ENCODE measurements at regions not wholly inside any gene's neighbourhood (a gene's known extent, or its start where the extent isn't known, plus 50 kb on each side); places are given as distances from the start of the nearest gene placed in this dataset.
"Not testable (repeated sequence)": the region's sequence is repeated elsewhere in the genome, so short reads cannot be mapped to it uniquely, and the experiment has no call there.

DNA sequence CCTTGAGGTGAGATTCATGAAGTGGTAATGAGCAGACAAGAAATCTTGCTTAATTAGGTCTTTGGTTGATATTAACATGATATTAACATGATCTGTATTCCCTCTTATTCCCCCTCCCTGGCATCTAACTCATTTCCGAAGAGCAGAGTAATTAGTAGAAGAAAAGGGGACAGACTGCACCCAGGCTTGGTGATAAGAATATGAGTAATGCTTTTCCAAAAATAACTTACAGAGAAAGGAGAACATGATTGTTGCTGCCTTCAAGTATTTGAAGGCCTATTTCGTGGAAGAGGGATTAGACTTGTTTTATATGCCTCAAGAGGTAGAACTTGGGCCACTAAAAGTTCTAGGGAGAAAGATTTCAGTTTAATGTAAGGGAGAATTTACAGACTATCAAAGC, 130.6 kb upstream of the ATP5MC3 start:
- DNase-seq = no peak

DNA sequence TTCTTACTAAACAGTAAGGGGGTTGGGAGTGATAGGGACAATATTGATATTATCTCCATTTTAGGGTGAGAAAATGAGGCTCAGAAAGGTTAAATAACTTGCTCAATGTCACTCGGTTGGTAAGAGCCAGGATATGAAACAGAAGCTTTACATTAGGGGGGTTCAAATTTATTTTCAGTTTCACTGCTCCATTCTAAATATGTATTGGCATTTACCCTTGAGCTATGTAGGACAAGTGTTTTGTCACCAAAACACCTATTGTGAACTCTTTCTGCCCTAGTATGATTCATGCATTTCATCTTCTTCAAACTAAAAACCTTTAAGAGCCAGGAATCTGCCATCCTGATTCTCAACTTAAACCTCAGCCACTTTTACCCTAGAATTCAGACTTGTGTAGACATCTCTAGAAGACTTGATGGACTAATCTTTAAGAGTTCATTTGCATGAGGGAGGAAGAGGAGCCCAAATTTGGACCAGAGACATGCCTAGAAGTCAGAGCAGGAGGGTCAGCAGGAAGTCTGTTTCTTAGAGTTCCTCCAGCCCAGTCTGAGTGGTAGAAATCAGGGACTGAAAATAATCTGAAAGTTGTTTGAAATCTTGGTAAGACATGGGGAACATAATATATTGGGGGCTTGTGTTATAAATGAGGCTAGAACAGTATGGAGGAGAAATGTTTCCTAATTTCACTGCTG, 129.4 kb upstream of the ATP5MC3 start:
- DNase-seq = no peak

DNA sequence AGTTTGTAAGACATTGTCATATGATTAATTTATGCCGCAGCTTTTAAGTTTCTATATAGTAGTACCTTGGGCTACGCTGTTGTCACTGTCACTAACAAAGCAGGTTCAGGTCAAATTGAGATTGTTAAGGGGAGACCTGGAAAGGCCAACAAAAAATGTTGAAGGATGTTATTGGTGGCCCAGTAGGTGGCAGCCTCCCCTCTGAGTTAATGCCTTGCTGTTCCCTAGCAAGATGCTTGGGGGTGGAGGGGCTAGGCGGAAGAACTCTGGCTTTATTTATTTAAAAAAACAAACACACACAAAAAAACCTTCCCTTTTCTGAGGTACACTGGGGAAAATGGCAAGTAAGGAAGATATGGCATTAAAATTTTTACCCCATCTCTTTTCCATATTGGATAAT, 128.3 kb upstream of the ATP5MC3 start:
- no peak for DNase-seq

DNA sequence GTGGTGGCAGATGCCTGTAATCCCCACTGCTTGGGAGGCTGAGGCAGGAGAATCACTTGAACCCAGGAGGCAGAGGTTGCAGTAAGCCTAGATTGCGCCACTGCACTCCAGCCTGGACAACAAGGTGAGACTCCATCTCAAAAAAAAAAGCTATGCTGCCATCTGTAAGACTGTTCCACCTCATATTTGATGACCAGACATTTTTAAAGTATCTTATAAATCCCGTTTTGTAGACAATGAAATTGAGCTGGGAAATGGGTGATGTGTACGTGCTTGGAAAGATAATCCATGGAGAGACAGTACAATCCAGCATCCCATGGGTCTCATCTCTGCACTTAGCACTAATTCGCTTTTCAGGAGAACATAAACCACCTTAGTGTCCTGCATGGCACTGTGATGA, 126.5 kb upstream of the ATP5MC3 start:
- DNase-seq = no peak

DNA sequence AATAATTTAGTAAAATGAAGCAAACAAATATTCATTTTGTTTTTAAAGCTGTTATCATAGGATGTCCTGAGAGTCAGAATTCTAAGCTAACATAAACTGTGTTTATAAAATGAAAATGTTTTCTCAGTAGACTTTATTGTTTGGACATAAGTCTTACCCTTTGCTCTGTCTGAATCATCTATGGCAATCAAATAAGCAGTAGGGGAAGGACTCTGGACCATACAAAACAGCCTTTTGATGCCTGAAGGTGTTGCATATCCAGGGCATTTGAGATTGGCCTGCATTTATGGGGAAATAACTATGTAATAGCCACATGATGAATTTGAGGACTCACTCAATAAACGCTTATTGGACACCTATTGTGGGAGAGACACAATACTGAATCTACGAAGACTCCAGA, 123.0 kb upstream of the ATP5MC3 start:
- DNase-seq = no peak

DNA sequence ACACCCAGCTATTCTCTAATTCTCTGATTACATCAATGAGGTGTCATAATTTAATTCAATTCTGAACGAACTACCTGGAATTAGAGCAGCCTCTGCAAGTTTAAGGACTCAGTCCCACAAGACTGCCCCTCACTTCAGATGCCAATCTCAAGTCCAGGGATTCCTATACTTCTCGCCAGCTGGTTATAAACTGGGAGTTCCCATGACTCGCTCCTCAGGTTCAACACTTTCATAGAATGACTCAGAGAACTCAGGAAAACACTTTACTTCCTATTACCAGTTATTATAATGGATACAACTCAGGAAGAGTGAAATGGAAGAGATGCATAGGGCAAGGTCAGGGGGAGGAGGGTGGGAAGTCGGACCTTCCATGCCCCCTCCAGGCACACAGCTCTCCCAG, 112.3 kb upstream of the ATP5MC3 start:
- DNase-seq = no peak

DNA sequence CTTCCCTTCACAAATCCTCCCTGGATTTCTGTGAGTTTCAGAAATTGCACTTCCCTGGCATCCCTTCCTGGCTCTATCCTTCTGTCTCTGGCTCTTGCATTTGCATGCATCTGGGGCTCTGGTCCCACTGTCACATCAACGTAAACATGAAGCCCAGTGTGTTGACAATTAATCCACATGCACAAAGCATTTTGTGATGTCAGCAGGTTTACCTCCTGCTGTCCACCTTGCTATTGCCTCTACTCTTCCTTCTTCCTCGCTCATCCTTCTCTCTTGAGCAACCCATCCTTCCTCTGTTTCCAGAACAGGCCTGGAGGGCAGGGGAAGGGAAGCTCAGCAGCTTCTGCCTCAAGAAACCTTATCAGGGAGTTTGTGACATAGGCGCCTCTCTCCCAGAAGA, 111.7 kb upstream of the ATP5MC3 start:
- DNase-seq = no peak

DNA sequence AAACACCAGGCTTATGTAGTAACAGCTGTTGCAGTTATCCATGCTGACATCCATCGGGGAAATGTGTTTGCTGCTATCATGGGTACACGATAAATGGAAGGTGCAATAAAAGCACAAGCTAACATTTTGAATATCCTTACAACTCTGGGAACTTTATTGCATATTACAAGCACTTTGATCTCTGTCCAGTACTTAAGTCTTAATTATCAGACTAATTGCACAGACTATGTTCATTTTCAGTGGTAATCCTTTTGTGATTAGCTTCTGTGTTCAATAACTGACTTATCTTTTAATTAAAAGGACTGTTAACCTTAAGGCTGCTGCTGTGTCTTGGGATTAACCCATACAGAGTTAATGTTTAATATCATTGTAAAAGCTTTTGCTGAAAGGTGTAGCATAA, 101.4 kb upstream of the ATP5MC3 start:
- DNase-seq = no peak

DNA sequence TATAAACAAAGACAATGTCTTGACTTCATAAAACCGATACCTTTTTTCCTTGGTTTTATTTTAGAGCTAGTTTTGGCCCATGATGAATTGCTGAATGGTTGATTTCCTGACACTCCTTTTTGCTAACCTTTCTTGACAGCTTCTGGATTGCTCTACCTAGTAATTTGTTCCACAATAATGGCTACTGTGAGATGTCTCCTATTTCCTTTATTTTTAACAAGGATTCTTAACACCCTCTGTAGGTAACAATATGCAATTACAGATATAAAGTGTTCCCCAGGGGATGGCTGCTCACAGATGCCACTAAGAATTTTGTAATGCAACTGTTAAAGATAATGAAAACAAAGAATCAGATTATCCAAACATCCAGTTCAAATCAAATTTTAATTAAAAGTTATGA, 100.8 kb upstream of the ATP5MC3 start:
- no peak for DNase-seq

DNA sequence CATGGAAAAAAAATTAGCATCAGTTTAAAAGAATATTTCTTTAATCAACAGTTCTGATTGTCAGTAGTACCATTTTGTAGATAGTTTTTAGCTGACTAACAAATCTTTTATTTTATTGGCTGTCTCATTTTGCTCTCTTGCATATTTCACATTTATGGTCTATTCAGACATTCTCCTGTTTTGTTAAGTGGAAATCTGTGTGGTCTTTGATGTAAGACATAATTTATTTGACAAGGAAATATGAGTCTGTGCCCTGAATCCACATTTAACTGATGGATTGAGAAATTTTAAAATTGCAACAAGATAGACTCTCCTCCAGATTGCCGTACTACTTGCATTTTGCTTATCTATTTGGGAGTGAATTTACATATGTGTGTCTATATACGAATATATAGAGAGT, 96.3 kb upstream of the ATP5MC3 start:
- DNase-seq = no peak

DNA sequence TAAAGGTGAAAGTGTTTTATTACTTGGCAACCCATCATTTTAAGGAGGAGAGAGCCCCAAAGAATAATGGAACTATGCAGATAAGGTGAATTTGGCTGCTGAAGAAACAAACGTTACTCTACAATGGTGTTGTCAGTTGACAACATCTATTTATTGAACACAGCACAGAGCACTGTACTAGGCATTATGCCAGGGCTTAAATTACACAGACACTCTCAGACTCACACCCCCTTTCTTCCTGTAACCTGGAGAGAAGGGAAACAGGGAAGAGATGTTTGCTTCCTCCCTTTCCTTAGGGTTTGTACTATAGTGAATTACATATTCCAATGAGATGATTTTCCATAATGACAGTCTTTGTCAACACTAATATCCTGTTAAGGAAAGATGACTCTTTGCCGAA, 94.0 kb upstream of the ATP5MC3 start:
- DNase-seq = no peak

DNA sequence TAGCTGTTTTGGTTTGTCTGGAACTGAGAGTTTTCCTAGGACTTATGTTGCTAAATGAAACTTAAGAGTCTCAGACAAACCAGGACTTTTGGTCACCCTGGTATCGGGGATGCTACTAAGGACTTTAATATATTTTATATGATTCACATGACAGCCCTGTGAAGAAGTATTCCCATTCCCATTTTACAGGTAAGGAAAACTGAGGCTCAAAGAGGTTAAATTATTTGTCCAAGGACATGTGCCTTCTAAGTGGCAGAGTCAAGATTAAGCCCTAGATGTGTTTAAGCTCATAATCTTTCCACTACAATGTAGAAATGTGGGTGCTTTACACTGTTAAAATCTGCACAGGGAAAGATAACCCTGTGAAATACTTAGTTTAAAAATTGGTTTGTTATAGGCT, 77.7 kb upstream of the ATP5MC3 start:
- DNase-seq = no peak

DNA sequence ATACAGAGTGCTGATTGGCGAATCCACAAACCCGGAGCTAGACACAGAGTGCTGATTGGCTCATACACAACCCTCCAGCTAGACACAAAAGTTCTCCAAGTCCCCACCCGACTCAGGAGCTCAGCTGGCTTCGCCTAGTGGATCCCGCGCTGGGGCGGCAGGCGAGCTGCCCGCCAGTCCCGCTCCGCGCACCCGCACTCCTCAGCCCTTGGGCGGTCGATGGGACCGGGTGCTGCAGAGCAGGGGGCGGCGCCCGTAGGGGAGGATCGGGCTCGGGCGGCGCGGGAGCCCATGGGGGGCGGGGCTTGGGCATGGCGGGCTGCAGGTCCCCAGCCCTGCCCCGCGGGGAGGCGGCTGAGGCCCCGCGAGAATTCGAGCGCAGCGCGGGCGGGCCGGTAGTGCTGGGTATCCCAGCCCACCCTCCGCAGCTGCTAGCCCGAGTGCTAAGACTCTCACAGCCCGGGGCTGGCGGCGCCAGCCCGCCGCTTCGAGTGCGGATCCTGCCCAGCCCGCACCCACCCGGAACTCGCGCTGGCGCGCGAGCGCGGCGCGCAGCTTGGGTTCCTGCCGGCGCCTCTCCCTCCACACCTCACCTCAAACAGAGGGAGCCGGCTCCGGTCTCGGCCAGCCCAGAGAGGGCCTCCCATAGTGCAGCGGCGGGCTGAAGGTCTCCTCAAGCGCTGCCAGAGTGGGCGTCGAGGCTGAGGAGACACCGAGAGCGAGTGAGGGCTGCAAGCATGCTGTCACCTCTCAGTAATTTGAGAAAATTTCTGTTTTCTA, 75.5 kb upstream of the ATP5MC3 start:
- no peak for DNase-seq

DNA sequence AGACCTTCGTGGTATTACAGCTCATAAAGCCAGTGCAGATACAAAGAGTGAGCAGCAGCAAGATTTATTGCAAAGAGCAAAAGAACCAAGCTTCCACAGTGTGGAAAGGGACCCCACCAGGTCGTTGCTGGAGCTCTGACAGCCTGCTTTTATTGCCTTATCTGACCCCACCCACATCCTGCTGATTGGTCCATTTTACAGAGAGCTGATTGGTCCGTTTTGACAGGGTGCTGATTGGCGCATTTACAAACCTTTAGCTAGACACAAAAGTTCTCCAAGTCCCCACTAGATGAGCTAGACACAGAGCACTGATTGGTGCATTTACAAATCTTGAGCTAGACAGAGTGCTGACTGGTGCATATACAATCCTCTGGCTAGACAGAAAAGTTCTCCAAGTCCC, 74.9 kb upstream of the ATP5MC3 start:
- not testable (repeated sequence) for DNase-seq

DNA sequence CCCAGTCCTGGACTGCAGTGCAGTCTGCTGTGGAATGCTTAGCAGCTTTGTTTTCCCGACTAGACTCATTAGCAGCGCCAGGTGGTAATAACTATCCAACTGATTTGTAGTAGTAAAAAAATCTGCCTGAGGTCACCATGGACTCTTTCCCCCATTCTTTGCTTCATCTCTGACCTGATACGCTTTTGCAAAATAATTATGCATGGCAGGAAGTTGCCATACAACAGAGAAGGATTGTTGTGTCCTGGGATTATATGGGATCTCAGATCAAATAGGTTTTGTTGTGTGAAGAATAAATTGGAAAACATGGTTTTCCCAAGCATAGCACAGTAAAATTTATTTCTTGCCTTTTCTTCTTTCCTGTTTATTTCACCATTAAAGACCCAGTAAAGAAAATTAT, 72.4 kb upstream of the ATP5MC3 start:
- no peak for DNase-seq

DNA sequence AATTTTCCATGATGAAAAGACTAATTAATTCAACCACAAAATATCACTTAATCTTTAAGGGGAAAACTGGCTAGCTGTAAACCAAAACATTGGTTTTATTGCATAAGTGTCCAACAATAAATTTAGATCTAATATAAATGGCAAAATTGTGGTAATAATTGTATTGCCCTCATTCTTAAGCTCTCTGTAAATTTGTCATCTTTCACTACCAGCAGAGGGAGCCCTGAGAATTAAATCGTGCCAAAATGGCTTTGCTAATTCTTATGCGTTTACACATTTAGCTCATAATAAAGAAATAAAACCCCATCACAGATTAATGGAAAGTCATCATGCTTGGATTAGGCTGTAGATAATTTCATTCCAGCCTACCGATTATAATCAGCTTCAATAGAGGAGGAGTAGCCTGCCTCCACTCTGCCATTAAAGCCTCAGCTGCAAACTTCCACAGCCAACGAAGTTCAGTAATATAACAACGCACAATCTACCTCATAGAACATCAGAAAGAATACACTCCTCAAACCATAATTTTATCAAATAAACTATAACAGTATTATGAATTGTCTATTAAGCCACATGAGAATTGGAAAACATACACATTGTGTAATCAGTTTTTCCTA, 70.0 kb upstream of the ATP5MC3 start:
- no peak for DNase-seq

DNA sequence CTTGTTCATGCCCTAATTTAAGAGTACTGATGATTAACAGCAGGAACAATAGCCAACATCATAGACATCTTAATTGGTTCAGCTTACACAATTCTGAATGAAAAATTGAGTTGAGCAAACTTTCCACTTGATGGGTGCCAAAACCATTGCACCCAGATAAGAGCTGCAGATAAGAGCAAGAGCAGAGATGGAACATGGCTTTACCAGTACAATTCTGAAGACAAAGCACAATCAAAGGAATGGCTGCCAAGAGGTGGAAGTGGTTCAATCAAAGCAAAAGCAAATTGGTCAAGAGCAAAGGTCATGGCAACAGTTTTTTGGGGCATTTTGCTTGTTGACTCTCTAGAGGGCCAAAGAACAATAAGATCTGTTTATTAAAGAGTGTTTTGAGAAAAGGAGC, 65.6 kb upstream of the ATP5MC3 start:
- no peak for DNase-seq

DNA sequence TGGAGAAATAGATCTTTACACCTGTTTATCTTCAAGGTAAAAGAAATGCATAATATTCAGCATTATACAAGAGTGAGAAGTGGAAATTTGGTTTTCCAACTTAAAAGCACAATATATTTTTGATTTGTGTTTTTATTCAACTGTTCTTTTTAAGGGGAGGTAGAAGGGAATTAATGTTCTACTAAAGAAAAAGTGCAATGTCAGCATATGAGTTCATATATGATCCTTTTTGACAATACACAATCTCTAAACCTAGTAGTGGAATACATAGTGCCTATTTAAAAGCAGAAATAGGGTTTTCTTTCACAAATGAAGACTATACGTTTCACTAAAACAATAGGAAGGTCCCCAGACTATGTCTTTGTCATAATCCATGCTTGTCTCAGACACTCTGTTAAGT, 63.2 kb upstream of the ATP5MC3 start:
- DNase-seq = no peak

DNA sequence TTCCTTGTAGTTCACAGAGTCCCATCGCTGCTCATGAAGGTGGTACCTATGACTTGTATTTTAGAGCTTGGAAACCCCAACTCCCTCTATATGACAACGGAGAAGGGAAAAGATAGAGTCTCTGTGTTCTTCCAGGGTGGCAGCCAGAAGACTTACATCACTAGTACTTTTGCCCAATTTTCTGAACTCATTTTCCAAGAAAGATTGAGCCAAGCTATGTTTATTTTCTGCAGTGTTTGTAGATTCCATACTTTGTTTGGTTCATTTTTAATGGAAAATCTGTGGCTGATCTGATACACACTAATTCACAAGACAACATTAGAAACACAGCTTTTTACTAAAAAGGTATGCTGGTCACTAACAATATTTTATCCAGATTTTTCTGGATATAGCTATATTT, 60.2 kb upstream of the ATP5MC3 start:
- no peak for DNase-seq

DNA sequence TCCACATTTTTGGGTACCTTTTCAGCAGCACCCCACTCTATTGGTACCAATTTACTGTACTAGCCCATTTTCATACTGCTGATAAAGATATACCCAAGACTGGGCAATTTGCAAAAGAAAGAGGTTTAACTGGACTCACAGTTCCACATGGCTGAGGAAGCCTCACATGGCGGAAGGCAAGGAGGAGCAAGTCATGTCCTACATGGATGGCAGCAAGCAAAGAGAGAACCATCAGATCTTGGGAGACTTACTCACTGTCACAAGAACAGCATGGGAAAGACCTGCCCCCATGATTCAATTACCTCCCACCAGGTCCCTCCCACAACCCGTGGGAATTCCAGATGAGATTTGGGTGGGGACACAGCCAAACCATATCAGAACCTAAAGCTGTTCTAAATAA, 58.5 kb upstream of the ATP5MC3 start:
- DNase-seq = not testable (repeated sequence)

DNA sequence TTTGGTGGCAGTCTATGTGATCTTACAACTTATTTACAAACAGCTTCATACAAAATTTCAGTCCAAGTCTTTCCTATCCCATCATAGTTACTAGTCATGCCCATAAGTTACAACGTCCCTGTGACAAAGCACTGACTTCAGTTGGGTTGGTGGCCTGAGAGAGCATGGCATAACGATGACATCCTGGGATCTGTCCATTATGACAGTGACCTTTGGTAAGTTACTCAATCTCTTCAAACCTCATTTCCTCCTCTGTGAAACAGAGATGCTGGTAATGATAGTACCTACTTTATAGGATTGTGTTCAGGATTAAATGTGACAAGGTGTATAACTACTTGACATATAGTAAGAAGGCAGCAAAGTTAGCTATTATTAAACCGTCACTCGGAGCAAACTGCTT, 55.4 kb upstream of the ATP5MC3 start:
- no peak for DNase-seq

DNA sequence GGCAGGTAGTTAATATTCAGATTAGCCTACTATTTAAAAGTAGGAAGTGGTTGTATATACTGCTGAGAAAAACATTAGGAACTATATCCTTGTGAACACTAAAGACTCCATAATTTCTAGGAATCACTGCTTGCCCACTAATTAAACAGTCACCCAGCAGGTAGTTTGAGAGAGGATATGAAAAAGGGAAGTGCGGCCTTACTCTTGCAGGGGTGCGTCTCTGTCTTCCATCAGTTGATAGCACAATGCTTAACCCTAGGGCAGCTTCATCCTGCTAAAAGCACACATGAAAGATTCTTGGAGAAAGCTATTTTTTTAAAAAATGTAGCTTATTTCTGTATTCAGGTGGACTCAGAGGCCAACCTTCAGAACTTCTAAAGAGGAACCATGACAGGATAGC, 53.1 kb upstream of the ATP5MC3 start:
- DNase-seq = no peak

DNA sequence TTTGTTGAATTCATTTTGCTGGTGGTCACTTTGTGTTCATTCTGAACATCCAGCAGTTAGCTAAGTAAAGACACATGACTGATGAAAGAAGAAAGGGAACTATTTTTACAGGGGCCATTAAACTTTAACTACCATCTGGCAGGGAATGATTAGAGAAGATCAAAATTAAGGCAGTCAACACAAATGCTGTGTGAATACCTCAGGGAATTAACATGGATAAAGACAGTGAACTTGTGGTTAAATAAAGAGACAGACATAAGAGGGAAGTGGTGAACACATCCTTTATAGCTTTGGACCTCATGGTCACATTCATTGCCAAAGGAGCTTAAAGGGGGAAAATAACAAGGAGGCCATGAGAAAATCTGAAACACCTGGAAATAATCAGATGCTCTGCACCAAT, 52.6 kb upstream of the ATP5MC3 start:
- DNase-seq = no peak

DNA sequence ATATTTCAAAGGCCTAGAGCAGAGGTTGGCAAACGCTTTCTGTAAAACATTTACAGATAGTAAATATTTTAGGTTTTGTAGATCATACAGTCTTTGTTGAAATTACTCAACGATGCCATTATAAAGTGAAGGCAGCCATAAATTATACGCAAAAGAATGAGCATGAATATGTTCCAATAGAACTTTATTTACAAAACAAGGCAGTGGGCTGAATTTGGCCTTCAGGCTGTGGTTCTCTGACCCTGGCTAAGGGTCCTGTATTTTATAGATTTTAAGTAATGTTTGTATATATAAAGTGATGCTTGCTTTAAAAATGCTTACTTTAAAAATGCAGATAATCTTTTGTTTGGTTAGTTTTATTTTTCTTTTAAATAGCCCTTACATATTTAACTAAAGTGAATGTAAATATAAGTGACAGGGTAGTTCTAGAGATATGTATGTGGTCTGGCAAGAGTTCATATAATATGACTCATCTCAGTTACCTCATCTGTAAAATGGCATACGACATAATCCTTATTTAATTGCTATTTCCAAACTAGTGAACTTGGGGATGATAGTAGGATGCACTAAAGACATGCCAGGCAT, 51.7 kb upstream of the ATP5MC3 start:
- no peak for DNase-seq

All from hippocampal formation (tissue), 2 donors.